ENCODE measurements at regions not wholly inside any gene's neighbourhood (a gene's known extent, or its start where the extent isn't known, plus 50 kb on each side); places are given as distances from the start of the nearest gene placed in this dataset.

GRCh38 chr12:118813778-118814357, 167.5 kb upstream of the SRRM4 start:
- Histone ChIP-seq H2BK5ac (ENCODE audit: low read depth, low read length, poor library complexity) (no peak overlapping the region), H3K9me3 (ENCODE audit: insufficient read depth, low read depth, low read length) (no peaks in the 10 kb centered on the region), H3K4me3 (ENCODE audit: low read depth, low read length) (no peak overlapping the region), H3K9ac (ENCODE audit: low read length) (no peak overlapping the region), H3K27ac (ENCODE audit: low read depth, low read length) (no peak overlapping the region), H3K36me3 (ENCODE audit: control insufficient read depth in 1 of 2, insufficient read depth in 2 of 2, low read length in 2 of 2) (no peaks in the 10 kb centered on the region), H2BK12ac (ENCODE audit: low read length) (no peak overlapping the region), H2BK120ac (ENCODE audit: insufficient read depth, low read length, poor library complexity) (no peak overlapping the region), H3K79me2 (ENCODE audit: control insufficient read depth, insufficient read depth, low read length, poor library complexity) (no peaks in the 10 kb centered on the region), H2AFZ (ENCODE audit: insufficient read depth, low read length, poor library complexity) (no peak overlapping the region), H3K23ac (ENCODE audit: low read length) (no peak overlapping the region), H3K14ac (ENCODE audit: low read length) (no peak overlapping the region), H3K4ac (ENCODE audit: low read depth, low read length) (no peak overlapping the region), H3K4me1 (ENCODE audit: control insufficient read depth in 1 of 2, insufficient read depth in 2 of 2, low read length in 2 of 2) (no peaks in the 10 kb centered on the region), H2AK5ac (ENCODE audit: low read length) (no peak overlapping the region), H3K79me1 (ENCODE audit: low read length) (no peaks in the 10 kb centered on the region), H4K8ac (ENCODE audit: low read depth, low read length) (no peak overlapping the region), H3K27me3 (ENCODE audit: insufficient read depth, low read length) (no peaks in the 10 kb centered on the region), H4K91ac (ENCODE audit: low read depth, low read length) (no peak overlapping the region), H4K12ac (ENCODE audit: low read depth, low read length) (no peak overlapping the region), H3K18ac (ENCODE audit: low read length) (no peak overlapping the region), H3K4me2 (ENCODE audit: low read length) (no peak overlapping the region)
- DNase-seq = no peak
- no CpG with 5 or more reads among the region's 6 CpGs for WGBS (ENCODE audit: extremely low coverage, insufficient coverage, insufficient read length)

GRCh38 chr12:118816296-118816695, 165.0 kb upstream of the SRRM4 start:
- H3K27me3 ChIP-seq (ENCODE audit: insufficient read depth, low read length) = no peaks in the 10 kb centered on the region
- WGBS (ENCODE audit: extremely low coverage, insufficient coverage, insufficient read length) = no CpG with 5 or more reads among the region's 3 CpGs
- H2BK120ac ChIP-seq (ENCODE audit: insufficient read depth, low read length, poor library complexity) = no peak overlapping the region
- no peak overlapping the region for H3K4me3 ChIP-seq (ENCODE audit: low read depth, low read length)
- no peak overlapping the region for H2BK5ac ChIP-seq (ENCODE audit: low read depth, low read length, poor library complexity)
- no peak overlapping the region for H3K27ac ChIP-seq (ENCODE audit: low read depth, low read length)
- no peaks in the 10 kb centered on the region for H3K4me1 ChIP-seq (ENCODE audit: control insufficient read depth in 1 of 2, insufficient read depth in 2 of 2, low read length in 2 of 2)
- no peaks in the 10 kb centered on the region for H3K9me3 ChIP-seq (ENCODE audit: insufficient read depth, low read depth, low read length)
- H3K79me1 ChIP-seq (ENCODE audit: low read length) = no peaks in the 10 kb centered on the region
- no peak overlapping the region for H3K14ac ChIP-seq (ENCODE audit: low read length)
- H4K8ac ChIP-seq (ENCODE audit: low read depth, low read length) = no peak overlapping the region
- H3K9ac ChIP-seq (ENCODE audit: low read length) = no peak overlapping the region
- no peak for DNase-seq
- H2AK5ac ChIP-seq (ENCODE audit: low read length) = no peak overlapping the region
- H3K18ac ChIP-seq (ENCODE audit: low read length) = no peak overlapping the region
- no peak overlapping the region for H2BK12ac ChIP-seq (ENCODE audit: low read length)
- H3K4me2 ChIP-seq (ENCODE audit: low read length) = no peak overlapping the region
- H2AFZ ChIP-seq (ENCODE audit: insufficient read depth, low read length, poor library complexity) = no peak overlapping the region
- no peaks in the 10 kb centered on the region for H3K36me3 ChIP-seq (ENCODE audit: control insufficient read depth in 1 of 2, insufficient read depth in 2 of 2, low read length in 2 of 2)
- no peak overlapping the region for H4K91ac ChIP-seq (ENCODE audit: low read depth, low read length)
- H4K12ac ChIP-seq (ENCODE audit: low read depth, low read length) = no peak overlapping the region
- H3K23ac ChIP-seq (ENCODE audit: low read length) = no peak overlapping the region
- H3K79me2 ChIP-seq (ENCODE audit: control insufficient read depth, insufficient read depth, low read length, poor library complexity) = no peaks in the 10 kb centered on the region
- no peak overlapping the region for H3K4ac ChIP-seq (ENCODE audit: low read depth, low read length)

GRCh38 chr12:118821386-118821925, 159.9 kb upstream of the SRRM4 start:
- Histone ChIP-seq H2BK120ac (ENCODE audit: insufficient read depth, low read length, poor library complexity) (no peak overlapping the region), H4K91ac (ENCODE audit: low read depth, low read length) (no peak overlapping the region), H2BK5ac (ENCODE audit: low read depth, low read length, poor library complexity) (no peak overlapping the region), H2AK5ac (ENCODE audit: low read length) (no peak overlapping the region), H3K4me2 (ENCODE audit: low read length) (no peak overlapping the region), H4K8ac (ENCODE audit: low read depth, low read length) (no peak overlapping the region), H3K36me3 (ENCODE audit: control insufficient read depth in 1 of 2, insufficient read depth in 2 of 2, low read length in 2 of 2) (no peaks in the 10 kb centered on the region), H2BK12ac (ENCODE audit: low read length) (no peak overlapping the region), H3K27me3 (ENCODE audit: insufficient read depth, low read length) (no peaks in the 10 kb centered on the region), H3K4ac (ENCODE audit: low read depth, low read length) (no peak overlapping the region), H2AFZ (ENCODE audit: insufficient read depth, low read length, poor library complexity) (no peak overlapping the region), H3K23ac (ENCODE audit: low read length) (no peak overlapping the region), H3K27ac (ENCODE audit: low read depth, low read length) (no peak overlapping the region), H3K4me1 (ENCODE audit: control insufficient read depth in 1 of 2, insufficient read depth in 2 of 2, low read length in 2 of 2) (no peaks in the 10 kb centered on the region), H4K12ac (ENCODE audit: low read depth, low read length) (no peak overlapping the region), H3K9ac (ENCODE audit: low read length) (no peak overlapping the region), H3K79me2 (ENCODE audit: control insufficient read depth, insufficient read depth, low read length, poor library complexity) (no peaks in the 10 kb centered on the region), H3K79me1 (ENCODE audit: low read length) (no peaks in the 10 kb centered on the region), H3K9me3 (ENCODE audit: insufficient read depth, low read depth, low read length) (no peaks in the 10 kb centered on the region), H3K18ac (ENCODE audit: low read length) (no peak overlapping the region), H3K4me3 (ENCODE audit: low read depth, low read length) (no peak overlapping the region), H3K14ac (ENCODE audit: low read length) (no peak overlapping the region)
- no CpG with 5 or more reads among the region's 5 CpGs for WGBS (ENCODE audit: extremely low coverage, insufficient coverage, insufficient read length)
- no peak for DNase-seq

GRCh38 chr12:118822512-118822911, 158.8 kb upstream of the SRRM4 start:
- H3K9me3 ChIP-seq (ENCODE audit: insufficient read depth, low read depth, low read length) = no peaks in the 10 kb centered on the region
- no peak overlapping the region for H3K4me3 ChIP-seq (ENCODE audit: low read depth, low read length)
- no peak overlapping the region for H3K18ac ChIP-seq (ENCODE audit: low read length)
- WGBS (ENCODE audit: extremely low coverage, insufficient coverage, insufficient read length) = no CpG with 5 or more reads among the region's 3 CpGs
- H4K8ac ChIP-seq (ENCODE audit: low read depth, low read length) = no peak overlapping the region
- H4K91ac ChIP-seq (ENCODE audit: low read depth, low read length) = no peak overlapping the region
- no peaks in the 10 kb centered on the region for H3K4me1 ChIP-seq (ENCODE audit: control insufficient read depth in 1 of 2, insufficient read depth in 2 of 2, low read length in 2 of 2)
- no peak overlapping the region for H2AK5ac ChIP-seq (ENCODE audit: low read length)
- H3K23ac ChIP-seq (ENCODE audit: low read length) = no peak overlapping the region
- H3K79me2 ChIP-seq (ENCODE audit: control insufficient read depth, insufficient read depth, low read length, poor library complexity) = no peaks in the 10 kb centered on the region
- H2BK120ac ChIP-seq (ENCODE audit: insufficient read depth, low read length, poor library complexity) = no peak overlapping the region
- no peak overlapping the region for H3K9ac ChIP-seq (ENCODE audit: low read length)
- no peaks in the 10 kb centered on the region for H3K79me1 ChIP-seq (ENCODE audit: low read length)
- no peak overlapping the region for H3K27ac ChIP-seq (ENCODE audit: low read depth, low read length)
- H2AFZ ChIP-seq (ENCODE audit: insufficient read depth, low read length, poor library complexity) = no peak overlapping the region
- no peak overlapping the region for H3K4ac ChIP-seq (ENCODE audit: low read depth, low read length)
- no peak overlapping the region for H3K14ac ChIP-seq (ENCODE audit: low read length)
- no peaks in the 10 kb centered on the region for H3K27me3 ChIP-seq (ENCODE audit: insufficient read depth, low read length)
- DNase-seq = no peak
- H3K4me2 ChIP-seq (ENCODE audit: low read length) = no peak overlapping the region
- no peaks in the 10 kb centered on the region for H3K36me3 ChIP-seq (ENCODE audit: control insufficient read depth in 1 of 2, insufficient read depth in 2 of 2, low read length in 2 of 2)
- H2BK5ac ChIP-seq (ENCODE audit: low read depth, low read length, poor library complexity) = no peak overlapping the region
- H2BK12ac ChIP-seq (ENCODE audit: low read length) = no peak overlapping the region
- no peak overlapping the region for H4K12ac ChIP-seq (ENCODE audit: low read depth, low read length)

All from trophoblast cell (in vitro differentiated cells and primary cell).